Lower leg skin (tissue), 4 donors: ENCODE measurements at regions not wholly inside any gene's neighbourhood (a gene's known extent, or its start where the extent isn't known, plus 50 kb on each side); places are given as distances from the start of the nearest gene placed in this dataset.
"Not testable (repeated sequence)": the region's sequence is repeated elsewhere in the genome, so short reads cannot be mapped to it uniquely, and the experiment has no call there.

Experiments
- DNase-seq, 2 donors: peaks; one replicate each; pipeline ENCODE4 v3.0.0-alpha.2; 2019; ENCODE audit warnings: low spot score in 2 of 2
- H3K4me3 ChIP-seq: fragments of 200-600 bp; sonication (generic); 2 replicates; pipeline ENCODE4 v1.5.1; 2017; ENCODE audit warnings: mild to moderate bottlenecking, low read depth; ENCODE audit not compliant: poor library complexity, severe bottlenecking
- CTCF ChIP-seq, 3 donors: fragments of 450-650 bp; IDR thresholded peaks; one replicate each; pipeline ENCODE4 v1.5.1; 2016; ENCODE audit warnings: antibody characterized with exemption in 3 of 3, mild to moderate bottlenecking in 3 of 3, moderate library complexity in 2 of 3
- POLR2A ChIP-seq, 2 donors: fragments of 450-650 bp; IDR thresholded peaks; one replicate each; pipeline ENCODE4 v1.6.1; 2016 to 2017; ENCODE audit warnings: antibody characterized with exemption in 2 of 2, mild to moderate bottlenecking in 1 of 2, moderate library complexity in 1 of 2
- WGBS, 2 donors: methylation state at CpG; one replicate each; pipeline ENCODE4 v1.1.5; 2018; 5-methylcytosine and 5-hydroxymethylcytosine counted together
- intact Hi-C: fragments of 100-400 bp; cut with DNase I; formaldehyde crosslinking; loops from one replicate; pipeline ENCODE4 v1.15.0; 2023; ENCODE audit warnings: low total_unique reads

DNA sequence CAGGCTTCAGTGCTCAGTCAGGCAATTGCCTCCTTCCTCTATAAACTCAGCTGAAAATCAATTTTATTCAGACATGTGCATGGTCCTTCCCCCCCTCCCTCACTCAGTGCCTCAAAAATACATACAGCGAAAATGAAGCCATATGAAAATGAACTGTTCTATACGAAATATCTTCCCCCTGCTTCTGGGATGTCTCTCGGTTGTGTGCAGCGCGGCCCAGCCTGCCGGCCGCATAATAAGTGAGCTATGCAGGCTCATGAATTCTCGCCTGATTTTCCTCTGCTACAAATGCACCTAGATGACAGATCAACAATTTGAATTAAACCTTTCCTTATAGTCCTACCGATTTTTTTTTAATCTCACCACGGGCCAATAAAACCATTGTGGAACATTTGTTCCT, 252.9 kb downstream of the CRLF2 start:
- TF ChIP-seq CTCF (IDR thresholded peaks at IDR 0.05) (no peak), POLR2A (IDR thresholded peaks at IDR 0.05) (no peak)
- peak in 1 of 2 donors; percentile 8 for DNase-seq
- no peak overlapping the region for H3K4me3 ChIP-seq
- WGBS, 2 donors, result 61 to 65% methylated on average over 10 of the region's 10 CpGs
- intact Hi-C loops, result no loop called here

GRCh38 chrX:955168-955781, 257.2 kb downstream of the CRLF2 start:
- intact Hi-C loops, result not testable (repeated sequence)
- WGBS, 2 donors, result 78 to 90% methylated on average over 1 of the region's 1 CpG

GRCh38 chrX:953879-954482, 258.5 kb downstream of the CRLF2 start:
- TF ChIP-seq POLR2A (IDR thresholded peaks at IDR 0.05), result no peak
- no peak for TF ChIP-seq CTCF (IDR thresholded peaks at IDR 0.05)
- no peak overlapping the region for H3K4me3 ChIP-seq
- intact Hi-C loops, result no loop called here
- no peak for DNase-seq

More at GRCh38 chrX:955168-955781, 257.2 kb downstream of the CRLF2 start:
- not testable (repeated sequence) for DNase-seq, H3K4me3 ChIP-seq

DNA sequence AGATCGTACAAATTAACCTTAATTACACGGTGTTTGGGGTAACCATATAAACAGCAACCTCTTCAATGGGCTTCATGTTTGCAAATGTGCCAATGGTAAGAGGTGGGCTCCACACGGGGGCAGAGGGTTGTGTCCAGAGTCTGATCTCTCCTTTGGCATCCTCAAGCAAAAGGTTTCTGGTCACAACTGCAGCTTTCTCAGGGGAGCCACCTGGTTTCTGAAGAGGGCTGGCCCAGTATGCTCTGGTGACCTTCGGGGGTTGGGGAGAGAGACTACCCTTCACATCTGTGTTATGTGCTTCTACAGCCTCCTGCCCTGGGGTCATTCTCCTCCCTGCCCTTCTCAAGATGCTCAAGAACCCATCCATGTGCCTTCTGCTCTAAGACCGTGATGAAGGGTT, 259.6 kb downstream of the CRLF2 start:
- 68 to 72% methylated on average over 5 of the region's 5 CpGs for WGBS, 2 donors
- no peak overlapping the region for H3K4me3 ChIP-seq
- intact Hi-C loops, result no loop called here
- TF ChIP-seq POLR2A (IDR thresholded peaks at IDR 0.05) (no peak), CTCF (IDR thresholded peaks at IDR 0.05) (no peak)
- DNase-seq, result peak in 1 of 2 donors; percentile 31

DNA sequence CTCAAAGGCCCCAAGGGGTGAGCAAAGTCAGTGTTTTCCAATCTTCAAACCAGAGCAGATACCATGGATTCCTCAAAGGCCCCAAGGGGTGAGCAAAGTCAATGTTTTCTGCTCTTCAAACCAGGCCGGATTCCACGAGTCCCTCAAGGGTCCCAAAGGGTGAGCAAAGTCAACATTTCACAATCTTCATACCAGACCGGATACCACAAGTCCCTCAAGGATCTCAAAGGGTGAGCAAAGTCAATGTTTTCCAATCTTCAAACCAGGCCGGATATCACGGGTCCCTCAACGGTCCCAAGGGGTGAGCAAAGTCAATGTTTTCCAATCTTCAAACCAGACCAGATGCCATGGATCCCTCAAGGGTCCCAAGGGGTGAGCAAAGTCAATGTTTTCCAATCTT, 265.2 kb downstream of the CRLF2 start:
- H3K4me3 ChIP-seq, intact Hi-C loops: not testable (repeated sequence)
- peak in 1 of 2 donors; percentile 2 for DNase-seq
- WGBS, 2 donors, result 80 to 87% methylated on average over 6 of the region's 6 CpGs

GRCh38 chrX:943035-943434, 269.4 kb downstream of the CRLF2 start:
- intact Hi-C loops, result no loop called here
- no peak overlapping the region for H3K4me3 ChIP-seq
- 89 to 96% methylated on average over 1 of the region's 1 CpG for WGBS, 2 donors
- TF ChIP-seq CTCF (IDR thresholded peaks at IDR 0.05) (no peak), POLR2A (IDR thresholded peaks at IDR 0.05) (no peak)
- DNase-seq, result no peak

GRCh38 chrX:940691-941090, 271.8 kb downstream of the CRLF2 start:
- WGBS, 2 donors, result 55 to 70% methylated on average over 9 of the region's 9 CpGs
- DNase-seq, result no peak
- no peak for TF ChIP-seq POLR2A (IDR thresholded peaks at IDR 0.05)
- no peak for TF ChIP-seq CTCF (IDR thresholded peaks at IDR 0.05)
- no peak overlapping the region for H3K4me3 ChIP-seq
- intact Hi-C loops, result no loop called here
